Lower leg skin (tissue), 3 donors: ENCODE measurements at regions not wholly inside any gene's neighbourhood (a gene's known extent, or its start where the extent isn't known, plus 50 kb on each side); places are given as distances from the start of the nearest gene placed in this dataset.

Experiments used
- CTCF ChIP-seq, 3 donors: fragments of 450-650 bp; IDR thresholded peaks; one replicate each; pipeline ENCODE4 v1.5.1; 2016; ENCODE audit warnings: antibody characterized with exemption in 3 of 3, mild to moderate bottlenecking in 3 of 3, moderate library complexity in 2 of 3
- POLR2A ChIP-seq, 2 donors: fragments of 450-650 bp; IDR thresholded peaks; one replicate each; pipeline ENCODE4 v1.6.1; 2016 to 2017; ENCODE audit warnings: antibody characterized with exemption in 2 of 2, mild to moderate bottlenecking in 1 of 2, moderate library complexity in 1 of 2

DNA sequence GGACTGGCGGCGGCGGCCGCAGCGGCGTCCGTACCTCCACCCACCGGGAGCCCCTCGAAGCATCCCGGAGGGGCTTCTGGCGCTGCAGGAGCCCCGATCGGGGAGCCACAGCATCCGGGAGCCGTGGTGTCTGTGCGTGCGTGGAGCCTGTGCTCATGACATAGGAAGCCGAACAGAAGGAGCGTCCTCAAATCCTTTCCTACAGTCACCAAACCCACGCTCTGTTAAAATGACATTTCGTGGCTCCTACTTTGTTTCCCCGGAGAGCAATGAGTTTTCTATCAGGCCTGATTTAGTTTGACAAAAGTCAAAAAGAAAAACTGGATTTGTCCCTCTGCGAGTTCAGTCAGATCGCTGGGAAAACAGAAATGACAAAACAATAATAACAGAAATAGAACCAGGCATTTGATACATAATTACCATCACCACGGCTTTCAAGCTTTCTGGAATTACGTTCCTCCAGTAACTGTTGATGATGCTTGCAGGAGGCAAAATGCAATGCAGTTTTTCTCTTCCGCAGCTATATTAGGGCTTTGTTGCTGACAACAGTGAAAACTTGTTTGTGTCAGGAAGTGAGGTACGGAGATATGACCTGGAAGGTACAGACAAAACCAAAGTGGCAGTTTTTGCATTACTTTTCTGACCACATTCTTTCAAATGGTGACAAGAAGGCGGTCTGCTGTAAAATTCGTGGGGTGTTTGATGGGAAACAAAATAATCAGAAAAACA lies 219.3 kb upstream of the MKLN1 start:
- TF ChIP-seq CTCF (IDR thresholded peaks at IDR 0.05) (no peak), POLR2A (IDR thresholded peaks at IDR 0.05) (no peak)
